ENCODE measurements at regions not wholly inside any gene's neighbourhood (a gene's known extent, or its start where the extent isn't known, plus 50 kb on each side); places are given as distances from the start of the nearest gene placed in this dataset.
A peak's percentile ranks its signal among the peaks of the same experiment; 100 is the strongest.

DNA sequence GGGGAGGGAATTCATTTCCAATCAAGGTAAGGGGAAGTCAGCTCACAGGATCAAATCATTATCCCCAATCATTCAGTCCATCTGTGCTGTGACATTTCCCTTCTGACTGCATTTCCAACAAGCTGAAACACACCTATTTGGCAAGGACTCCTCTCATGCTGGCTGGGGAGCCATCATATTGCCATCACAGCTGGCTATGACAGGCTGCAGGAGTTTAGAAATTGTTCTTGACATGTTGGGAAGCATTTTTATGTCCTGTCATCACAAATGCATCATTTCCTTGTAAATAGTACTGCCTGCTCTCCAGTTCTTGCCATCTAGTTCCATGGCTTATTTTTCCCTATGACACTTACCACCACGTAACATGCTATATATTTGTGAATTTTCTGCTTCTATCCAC lies 113.9 kb upstream of the TMEM170B start:
- H3K79me2 ChIP-seq (ENCODE audit: insufficient read depth, low read length), result no peaks in the 10 kb centered on the region
- peak in 1 of 3 donors; percentile 27 for DNase-seq
- intact Hi-C loops (cut with micrococcal nuclease), result no loop called here
- H3K9me3 ChIP-seq (replicated peaks in 1 of 2; ENCODE audit: control insufficient read depth in 1 of 2, insufficient read depth in 1 of 2, low read length in 2 of 2), result no peaks in the 10 kb centered on the region
- H3K27me3 ChIP-seq (ENCODE audit: control insufficient read depth in 2 of 2, insufficient read depth in 2 of 2, low read length in 2 of 2), result no peaks in the 10 kb centered on the region
- H3K4me3 ChIP-seq (replicated peaks in 1 of 3; ENCODE audit: low read depth in 2 of 3, low read length in 3 of 3), result no peak overlapping the region
- peaks cover 0 to 1% (median 0%) of the 10 kb centered on the region in 3 donors for H3K27me3 Mint-ChIP-seq (ENCODE audit: low read depth in 3 of 3)
- H3K4me1 ChIP-seq (ENCODE audit: control insufficient read depth in 1 of 2, insufficient read depth in 2 of 2, low read length in 2 of 2), result no peaks in the 10 kb centered on the region
- H3K9ac ChIP-seq (ENCODE audit: insufficient read depth, low read length, poor library complexity, severe bottlenecking), result no peak overlapping the region
- H2AFZ ChIP-seq (ENCODE audit: insufficient read depth, low read depth, low read length, poor library complexity, severe bottlenecking), result no peak overlapping the region
- H3K9me3 Mint-ChIP-seq, result peaks cover 0 to 4% (median 2%) of the 10 kb centered on the region in 7 donors
- TF ChIP-seq, protein P1, sequence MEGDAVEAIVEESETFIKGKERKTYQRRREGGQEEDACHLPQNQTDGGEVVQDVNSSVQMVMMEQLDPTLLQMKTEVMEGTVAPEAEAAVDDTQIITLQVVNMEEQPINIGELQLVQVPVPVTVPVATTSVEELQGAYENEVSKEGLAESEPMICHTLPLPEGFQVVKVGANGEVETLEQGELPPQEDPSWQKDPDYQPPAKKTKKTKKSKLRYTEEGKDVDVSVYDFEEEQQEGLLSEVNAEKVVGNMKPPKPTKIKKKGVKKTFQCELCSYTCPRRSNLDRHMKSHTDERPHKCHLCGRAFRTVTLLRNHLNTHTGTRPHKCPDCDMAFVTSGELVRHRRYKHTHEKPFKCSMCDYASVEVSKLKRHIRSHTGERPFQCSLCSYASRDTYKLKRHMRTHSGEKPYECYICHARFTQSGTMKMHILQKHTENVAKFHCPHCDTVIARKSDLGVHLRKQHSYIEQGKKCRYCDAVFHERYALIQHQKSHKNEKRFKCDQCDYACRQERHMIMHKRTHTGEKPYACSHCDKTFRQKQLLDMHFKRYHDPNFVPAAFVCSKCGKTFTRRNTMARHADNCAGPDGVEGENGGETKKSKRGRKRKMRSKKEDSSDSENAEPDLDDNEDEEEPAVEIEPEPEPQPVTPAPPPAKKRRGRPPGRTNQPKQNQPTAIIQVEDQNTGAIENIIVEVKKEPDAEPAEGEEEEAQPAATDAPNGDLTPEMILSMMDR (IDR thresholded peaks at IDR 0.05), result no peak
- H3K4me1 Mint-ChIP-seq, result peaks cover 4% of the 10 kb centered on the region
- no peak overlapping the region for H3K4me3 Mint-ChIP-seq
- H3K36me3 ChIP-seq (replicated peaks in 1 of 2; ENCODE audit: control insufficient read depth in 1 of 2, insufficient read depth in 2 of 2, low read length in 2 of 2), result no peaks in the 10 kb centered on the region
- no peaks in the 10 kb centered on the region for H3K36me3 Mint-ChIP-seq
- no peak overlapping the region for H3K4me2 ChIP-seq (replicated peaks; ENCODE audit: extremely low read depth, low read length, poor library complexity, severe bottlenecking)
- no peak overlapping the region for H3K27ac ChIP-seq (ENCODE audit: low read depth in 1 of 2, low read length in 2 of 2)
- peak overlapping the region in 1 of 7 donors; percentile 1 for H3K27ac Mint-ChIP-seq
- WGBS (ENCODE audit: insufficient coverage), result no CpG with 5 or more reads among the region's 1 CpG
- H4K20me1 ChIP-seq (ENCODE audit: insufficient read depth, low read length), result no peaks in the 10 kb centered on the region

DNA sequence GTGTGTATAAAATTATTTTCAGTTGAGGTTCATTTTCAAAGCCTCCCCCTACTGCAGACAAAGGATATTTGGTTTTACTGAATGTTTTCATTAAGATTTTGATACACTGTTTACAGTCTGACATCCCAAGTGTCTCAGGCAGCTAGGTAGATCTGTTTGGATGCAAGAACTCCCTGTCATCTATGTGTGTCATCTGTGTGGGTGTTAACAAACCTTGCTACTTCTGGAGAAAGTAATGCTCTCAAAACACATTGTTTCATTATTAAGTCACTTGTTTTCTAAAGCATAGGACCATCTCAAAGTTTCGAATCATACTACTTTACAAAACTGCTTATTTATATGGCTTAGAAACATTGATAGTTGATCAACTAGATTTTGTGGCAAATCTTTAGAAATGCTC lies 114.5 kb upstream of the TMEM170B start:
- Histone ChIP-seq H3K4me3 (replicated peaks in 1 of 3; ENCODE audit: low read depth in 2 of 3, low read length in 3 of 3) (no peak overlapping the region), H3K36me3 (replicated peaks in 1 of 2; ENCODE audit: control insufficient read depth in 1 of 2, insufficient read depth in 2 of 2, low read length in 2 of 2) (no peaks in the 10 kb centered on the region), H3K4me2 (replicated peaks; ENCODE audit: extremely low read depth, low read length, poor library complexity, severe bottlenecking) (no peak overlapping the region), H3K79me2 (ENCODE audit: insufficient read depth, low read length) (no peaks in the 10 kb centered on the region), H2AFZ (ENCODE audit: insufficient read depth, low read depth, low read length, poor library complexity, severe bottlenecking) (no peak overlapping the region), H3K4me1 (ENCODE audit: control insufficient read depth in 1 of 2, insufficient read depth in 2 of 2, low read length in 2 of 2) (no peaks in the 10 kb centered on the region), H3K9me3 (replicated peaks in 1 of 2; ENCODE audit: control insufficient read depth in 1 of 2, insufficient read depth in 1 of 2, low read length in 2 of 2) (no peaks in the 10 kb centered on the region), H4K20me1 (ENCODE audit: insufficient read depth, low read length) (no peaks in the 10 kb centered on the region), H3K27ac (ENCODE audit: low read depth in 1 of 2, low read length in 2 of 2) (no peak overlapping the region), H3K9ac (ENCODE audit: insufficient read depth, low read length, poor library complexity, severe bottlenecking) (no peak overlapping the region), H3K27me3 (ENCODE audit: control insufficient read depth in 2 of 2, insufficient read depth in 2 of 2, low read length in 2 of 2) (no peaks in the 10 kb centered on the region)
- DNase-seq, result no peak
- no peaks in the 10 kb centered on the region for H3K36me3 Mint-ChIP-seq
- H3K27ac Mint-ChIP-seq, result no peak overlapping the region
- no CpG with 5 or more reads among the region's 1 CpG for WGBS (ENCODE audit: insufficient coverage)
- H3K4me3 Mint-ChIP-seq, result no peak overlapping the region
- TF ChIP-seq, protein P1 (IDR thresholded peaks at IDR 0.05), result no peak
- H3K9me3 Mint-ChIP-seq, result peaks cover 0 to 4% (median 2%) of the 10 kb centered on the region in 7 donors
- H3K4me1 Mint-ChIP-seq, result peaks cover 2% of the 10 kb centered on the region
- intact Hi-C loops (cut with micrococcal nuclease), result no loop called here
- H3K27me3 Mint-ChIP-seq (ENCODE audit: low read depth in 3 of 3), result peaks cover 0 to 1% (median 0%) of the 10 kb centered on the region in 3 donors
